Amniotic epithelial cell (primary cell): ENCODE measurements at regions not wholly inside any gene's neighbourhood (a gene's known extent, or its start where the extent isn't known, plus 50 kb on each side); places are given as distances from the start of the nearest gene placed in this dataset.
A peak's percentile ranks its signal among the peaks of the same experiment; 100 is the strongest.
"Not testable (repeated sequence)": the region's sequence is repeated elsewhere in the genome, so short reads cannot be mapped to it uniquely, and the experiment has no call there.

Source experiments
- DNase-seq: peaks from one replicate; pipeline ENCODE4 v3.0.0-alpha.2; 2010; ENCODE audit warnings: low read depth

DNA sequence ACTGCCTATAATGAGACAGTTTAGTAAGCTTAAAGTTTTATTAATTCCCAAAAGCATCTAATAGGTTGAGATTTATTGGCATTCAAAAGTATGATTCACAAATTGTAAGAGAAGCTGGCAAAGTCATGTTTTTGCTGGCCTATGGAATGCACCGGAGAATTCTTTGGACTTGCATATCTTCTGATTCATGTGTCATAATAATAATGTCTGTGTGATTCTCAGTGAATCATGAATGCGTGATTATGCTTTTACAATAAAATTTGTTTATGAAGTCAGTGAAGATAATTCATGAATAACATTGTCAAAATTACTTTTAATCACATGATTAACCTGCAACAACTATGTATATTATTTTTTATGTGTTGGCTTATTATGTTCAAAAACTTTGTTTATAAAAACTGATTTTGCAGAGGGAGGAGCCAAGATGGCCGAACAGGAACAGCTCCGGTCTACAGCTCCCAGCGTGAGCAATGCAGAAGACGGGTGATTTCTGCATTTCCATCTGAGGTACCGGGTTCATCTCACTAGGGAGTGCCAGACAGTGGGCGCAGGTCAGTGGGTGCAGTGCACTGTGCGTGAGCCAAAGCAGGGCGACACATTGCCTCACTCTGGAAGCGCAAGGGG, 389.2 kb downstream of the SRGAP2C start:
- DNase-seq, result peak; percentile 61

DNA sequence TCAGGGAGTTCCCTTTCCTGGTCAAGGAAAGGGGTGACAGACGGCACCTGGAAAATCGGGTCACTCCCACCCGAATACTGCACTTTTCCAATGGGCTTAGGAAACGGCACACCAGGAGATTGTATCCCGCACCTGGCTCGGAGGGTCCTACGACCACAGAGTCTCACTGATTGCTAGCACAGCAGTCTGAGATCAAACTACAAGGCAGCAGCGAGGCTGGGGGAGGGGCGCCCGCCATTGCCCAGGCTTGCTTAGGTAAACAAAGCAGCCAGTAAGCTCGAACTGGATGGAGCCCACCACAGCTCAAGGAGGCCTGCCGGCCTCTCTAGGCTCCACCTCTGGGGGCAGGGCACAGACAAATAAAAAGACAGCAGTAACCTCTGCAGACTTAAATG, 389.7 kb downstream of the SRGAP2C start:
- not testable (repeated sequence) for DNase-seq

DNA sequence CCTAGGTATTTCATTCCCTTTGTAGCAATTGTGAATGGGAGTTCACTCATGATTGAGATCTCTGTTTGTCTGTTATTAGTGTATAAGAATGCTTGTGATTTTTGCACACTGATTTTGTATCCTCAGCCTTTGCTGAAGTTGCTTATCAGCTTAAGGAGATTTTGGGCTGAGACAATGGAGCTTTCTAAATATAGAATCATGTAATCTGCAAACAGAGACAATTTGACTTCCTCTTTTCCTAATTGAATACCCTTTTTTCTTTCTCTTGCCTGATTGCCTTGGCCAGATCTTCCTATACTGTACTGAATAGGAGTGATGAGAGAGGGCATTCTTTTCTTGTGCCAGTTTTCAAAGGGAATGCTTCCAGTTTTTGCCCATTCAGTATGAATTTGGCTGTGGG, 398.1 kb downstream of the SRGAP2C start:
- not testable (repeated sequence) for DNase-seq

DNA sequence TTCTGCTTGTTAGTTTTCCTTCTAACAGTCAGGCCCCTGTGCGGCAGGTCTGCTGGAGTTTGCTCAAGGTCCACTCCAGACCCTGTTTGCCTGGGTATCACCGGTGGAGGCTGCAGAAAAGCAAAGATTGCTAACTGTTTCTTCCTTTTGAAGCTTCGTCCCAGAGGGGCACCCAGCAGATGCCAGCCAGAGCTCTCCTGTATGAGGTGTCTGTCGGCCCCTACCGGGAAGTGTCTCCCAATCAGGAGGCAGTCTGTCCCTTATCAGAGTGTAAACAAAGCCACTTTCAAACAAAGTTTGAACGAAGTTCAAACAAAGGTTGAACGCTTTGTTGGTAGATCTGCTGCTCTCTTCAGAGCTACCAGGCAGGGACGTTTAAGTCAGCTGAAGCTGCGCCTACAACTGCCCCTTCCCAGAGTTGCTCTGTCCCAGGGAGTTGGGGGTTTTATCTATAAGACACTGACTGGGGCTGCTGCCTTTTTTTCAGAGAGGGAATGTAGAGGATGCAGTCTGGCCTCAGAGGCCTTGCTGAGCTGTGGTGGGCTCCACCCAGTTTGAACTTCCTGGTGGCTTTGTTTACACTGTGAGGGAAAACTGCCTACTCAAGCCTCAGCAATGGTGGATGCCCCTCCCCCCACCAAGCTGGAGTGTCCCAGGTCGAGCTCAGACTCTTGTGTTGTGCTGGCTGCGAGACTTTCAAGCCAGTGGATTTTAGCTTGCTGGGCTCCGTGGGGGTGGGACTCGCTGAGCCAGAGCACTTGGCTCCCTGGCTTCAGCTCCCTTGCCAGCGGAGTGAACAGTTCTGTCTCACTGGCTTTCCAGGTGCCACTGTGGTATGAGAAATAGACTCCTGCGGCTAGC, 401.8 kb downstream of the SRGAP2C start:
- DNase-seq, result no peak

DNA sequence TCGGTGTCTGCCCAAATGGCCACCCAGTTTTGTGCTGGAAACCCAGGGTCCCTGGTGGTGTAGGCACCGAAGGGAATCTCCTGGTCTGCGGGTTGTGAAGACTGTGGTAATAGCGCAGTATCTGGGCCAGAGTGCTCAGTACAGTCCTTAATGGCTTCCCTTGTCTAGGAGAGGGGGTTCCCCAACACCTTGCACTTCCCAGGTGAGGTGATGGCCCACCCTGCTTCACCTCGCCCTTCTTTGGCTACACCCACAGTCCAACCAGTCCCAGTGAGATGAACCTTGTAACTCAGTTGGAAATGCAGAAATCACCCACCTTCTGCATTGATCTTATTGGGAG, 402.4 kb downstream of the SRGAP2C start:
- DNase-seq, result no peak

DNA sequence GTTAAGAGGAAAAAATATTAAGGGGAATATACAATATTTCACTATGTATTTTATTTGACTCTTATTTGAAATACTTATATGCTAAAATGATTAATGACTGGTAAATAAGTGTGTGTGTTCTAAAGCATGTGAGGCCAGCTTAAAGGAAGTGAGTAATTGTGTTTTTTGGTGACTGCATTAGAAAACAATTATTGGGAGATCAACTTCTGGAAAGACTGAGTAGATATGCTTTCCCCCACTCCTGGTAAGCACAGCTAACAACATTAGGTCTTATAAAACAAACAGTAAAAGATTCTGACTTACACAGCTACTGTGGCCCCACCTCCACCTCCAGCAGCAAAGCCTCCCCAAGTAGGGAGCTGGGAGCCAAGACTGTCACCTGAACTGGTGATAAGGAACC, 403.0 kb downstream of the SRGAP2C start:
- peak; percentile 3 for DNase-seq

DNA sequence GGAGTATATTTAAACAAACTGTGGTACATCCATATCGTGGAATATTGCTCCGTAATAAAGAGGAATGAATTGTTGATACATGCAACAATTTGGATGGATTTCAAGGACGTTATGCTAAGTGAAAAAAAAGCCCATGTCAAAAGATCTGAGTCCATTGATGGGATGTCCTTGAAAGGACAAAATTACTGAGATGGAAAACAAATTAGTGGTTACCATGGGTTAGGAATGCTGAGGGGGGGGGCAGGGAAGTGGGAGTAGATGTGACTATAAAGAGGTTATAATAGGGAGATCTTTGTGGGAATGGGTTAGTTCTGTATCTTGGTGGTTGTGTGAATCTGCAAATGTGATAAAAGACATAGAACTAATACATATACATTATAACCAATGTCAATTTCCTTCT, 409.3 kb downstream of the SRGAP2C start:
- DNase-seq, result no peak

DNA sequence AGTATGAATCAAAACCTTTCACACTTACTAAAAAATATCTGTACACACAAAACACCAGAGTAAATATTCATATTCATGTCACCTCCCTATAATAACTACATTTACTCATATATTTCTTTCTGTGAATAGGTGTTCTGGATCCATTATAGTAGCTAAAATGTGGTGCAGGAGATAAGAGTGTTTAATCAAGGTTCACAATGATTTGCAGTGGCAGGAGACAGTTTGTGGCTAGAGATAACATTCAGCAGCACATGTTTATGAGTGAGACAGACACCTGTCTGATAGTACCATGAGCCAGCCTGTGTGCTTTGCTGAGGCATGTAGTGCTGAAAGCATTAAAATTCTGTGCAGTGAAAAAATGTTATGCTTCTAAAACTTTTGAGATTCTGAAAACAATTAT, 410.3 kb downstream of the SRGAP2C start:
- no peak for DNase-seq

DNA sequence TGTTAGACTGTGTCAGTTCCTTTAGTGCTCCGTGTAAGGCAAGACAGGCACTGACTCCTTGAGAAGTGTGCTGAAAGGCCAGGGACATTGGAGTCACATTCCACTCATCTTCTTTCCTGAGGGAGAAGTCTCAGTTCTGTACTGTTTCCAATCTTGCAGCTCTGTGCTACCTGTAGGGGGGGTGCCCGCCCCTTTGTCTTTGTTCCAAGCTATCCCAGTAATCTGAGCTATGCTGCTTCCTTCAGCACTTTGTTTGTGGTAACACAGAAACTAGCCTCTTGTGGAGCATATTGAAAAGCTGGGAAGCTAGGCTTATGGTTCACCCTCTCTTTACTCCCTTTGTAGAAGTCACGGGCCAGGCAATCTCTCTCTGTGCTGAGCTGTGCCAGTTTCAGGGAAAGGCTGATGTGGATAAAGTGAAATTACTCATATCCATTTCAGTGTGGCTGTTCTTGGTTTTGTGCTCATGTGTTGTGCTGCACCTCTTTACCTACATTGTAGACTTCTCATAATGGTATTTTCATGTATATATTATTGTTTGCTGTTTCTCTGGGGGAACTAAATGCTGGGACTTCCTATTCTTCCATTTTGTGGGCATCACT, 420.2 kb downstream of the SRGAP2C start:
- not testable (repeated sequence) for DNase-seq

DNA sequence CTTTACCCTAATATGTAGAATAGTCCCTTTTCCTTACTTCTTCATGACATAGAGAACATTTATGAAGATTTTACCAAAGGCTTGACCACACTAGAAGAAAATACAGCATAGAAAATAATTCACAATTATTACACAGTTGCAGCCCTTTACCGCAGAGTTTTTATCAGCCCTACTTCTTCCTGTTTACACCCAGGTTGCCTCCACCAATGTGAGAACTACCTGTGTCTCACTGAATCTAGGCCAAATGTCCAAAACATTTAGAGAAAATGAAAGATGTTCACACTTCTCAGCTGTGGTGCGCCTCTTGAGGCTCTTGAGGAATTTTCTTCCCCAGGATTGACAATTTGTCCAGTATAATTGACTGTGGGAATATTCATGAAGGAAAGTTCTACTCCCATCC, 422.7 kb downstream of the SRGAP2C start:
- not testable (repeated sequence) for DNase-seq
